ENCODE measurements at regions not wholly inside any gene's neighbourhood (a gene's known extent, or its start where the extent isn't known, plus 50 kb on each side); places are given as distances from the start of the nearest gene placed in this dataset.

- no peak for TF ChIP-seq ZFX (IDR thresholded peaks at IDR 0.05)
- TF ChIP-seq, protein P1, sequence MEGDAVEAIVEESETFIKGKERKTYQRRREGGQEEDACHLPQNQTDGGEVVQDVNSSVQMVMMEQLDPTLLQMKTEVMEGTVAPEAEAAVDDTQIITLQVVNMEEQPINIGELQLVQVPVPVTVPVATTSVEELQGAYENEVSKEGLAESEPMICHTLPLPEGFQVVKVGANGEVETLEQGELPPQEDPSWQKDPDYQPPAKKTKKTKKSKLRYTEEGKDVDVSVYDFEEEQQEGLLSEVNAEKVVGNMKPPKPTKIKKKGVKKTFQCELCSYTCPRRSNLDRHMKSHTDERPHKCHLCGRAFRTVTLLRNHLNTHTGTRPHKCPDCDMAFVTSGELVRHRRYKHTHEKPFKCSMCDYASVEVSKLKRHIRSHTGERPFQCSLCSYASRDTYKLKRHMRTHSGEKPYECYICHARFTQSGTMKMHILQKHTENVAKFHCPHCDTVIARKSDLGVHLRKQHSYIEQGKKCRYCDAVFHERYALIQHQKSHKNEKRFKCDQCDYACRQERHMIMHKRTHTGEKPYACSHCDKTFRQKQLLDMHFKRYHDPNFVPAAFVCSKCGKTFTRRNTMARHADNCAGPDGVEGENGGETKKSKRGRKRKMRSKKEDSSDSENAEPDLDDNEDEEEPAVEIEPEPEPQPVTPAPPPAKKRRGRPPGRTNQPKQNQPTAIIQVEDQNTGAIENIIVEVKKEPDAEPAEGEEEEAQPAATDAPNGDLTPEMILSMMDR (conservative IDR thresholded peaks at IDR 0.05) = no peak
- H3K27ac ChIP-seq = no peak overlapping the region
These were observed 54.0 kb upstream of the VGLL4 start for GRCh38 chr3:11697701-11698100.

GRCh38 chr3:11696054-11696453 lies 52.3 kb upstream of the VGLL4 start:
- no peak for TF ChIP-seq ZFX (IDR thresholded peaks at IDR 0.05)
- TF ChIP-seq, protein P1 (conservative IDR thresholded peaks at IDR 0.05) = no peak

More at GRCh38 chr3:11696054-11696453, 52.3 kb upstream of the VGLL4 start:
- no peak overlapping the region for H3K27ac ChIP-seq

Data from C4-2B (cell line).